Right lobe of liver (tissue), 6 donors: ENCODE measurements at regions not wholly inside any gene's neighbourhood (a gene's known extent, or its start where the extent isn't known, plus 50 kb on each side); places are given as distances from the start of the nearest gene placed in this dataset.

Experiments used
- ATAC-seq, 4 donors: fragments of 200-7000 bp; cut with Tn5 transposase; one replicate each; pipeline ENCODE4 v1.9.1; 2020; ENCODE audit warnings: mild to moderate bottlenecking in 4 of 4, moderate library complexity in 4 of 4
- DNase-seq, 3 donors: peaks; one replicate each; pipeline ENCODE4 v3.0.0-alpha.2; 2020
- H3K27ac ChIP-seq, 3 donors: fragments of 200-600 bp; one replicate each; pipeline ENCODE4 v1.8.0; 2022
- H3K27me3 ChIP-seq, 2 donors: fragments of 200-600 bp; one replicate each; pipeline ENCODE4 v1.8.0; 2022
- H3K36me3 ChIP-seq, 4 donors: fragments of 200-600 bp; sonication (generic) in 1 of 4; one replicate each; pipeline versions ENCODE4 v1.5.1 to v1.8.0; 2017 to 2022; ENCODE audit warnings: control low read depth in 1 of 4
- H3K4me1 ChIP-seq, 4 donors: fragments of 200-600 bp; sonication (generic) in 1 of 4; one replicate each; pipeline versions ENCODE4 v1.5.1 to v1.8.0; 2017 to 2022; ENCODE audit warnings: control low read depth in 1 of 4
- H3K4me3 ChIP-seq, 3 donors: fragments of 200-600 bp; one replicate each; pipeline ENCODE4 v1.8.0; 2022
- H3K9me3 ChIP-seq, 4 donors: fragments of 200-600 bp; sonication (generic) in 1 of 4; one replicate each; pipeline versions ENCODE4 v1.5.1 to v1.8.0; 2017 to 2022; ENCODE audit warnings: control low read depth in 1 of 4
- CTCF ChIP-seq, 4 donors: fragments of 200-600 bp in 3 of 4; fragments of 450-650 bp in 1 of 4; IDR thresholded peaks; one replicate each; pipeline versions ENCODE4 v1.5.1 to v1.8.0; 2016 to 2022; ENCODE audit warnings: antibody characterized with exemption in 4 of 4, mild to moderate bottlenecking in 2 of 4
- POLR2A ChIP-seq: fragments of 450-650 bp; IDR thresholded peaks from one replicate; pipeline ENCODE4 v1.6.1; 2017; ENCODE audit warnings: antibody characterized with exemption, mild to moderate bottlenecking
- WGBS: methylation state at CpG from one replicate; pipeline ENCODE4 v1.1.6; 2018; ENCODE audit warnings: low coverage, low lambda C conversion rate; ENCODE audit not compliant: insufficient coverage; ENCODE audit errors: missing lambda C conversion rate; 5-methylcytosine and 5-hydroxymethylcytosine counted together
- intact Hi-C, 2 donors: fragments of 100-400 bp; cut with DNase I; formaldehyde crosslinking; loops; one replicate each; pipeline versions ENCODE4 v1.11.2 to v1.14.1; 2022
- donor health status: DM: no; HTN: yes; CAD: no.
- donor health status: DM: no; HTN: no; CAD: no.
- donor health status: DM: no; HTN: no; CAD: no.
- donor health status: DM: no; HTN: yes; CAD: no.
- donor health status: DM: no; HTN: yes; CAD: no.

GRCh38 chr17:31692027-31692426, 167.0 kb downstream of the COPRS start:
- WGBS: 79% methylated on average over 7 of the region's 8 CpGs
- H3K27me3 ChIP-seq: no peaks in the 10 kb centered on the region
- H3K4me1 ChIP-seq: peaks cover 0 to 6% (median 0%) of the 10 kb centered on the region in 4 donors
- TF ChIP-seq POLR2A (no peak), CTCF (IDR thresholded peaks at IDR 0.05) (no peak)
- no peaks in the 10 kb centered on the region for H3K36me3 ChIP-seq
- DNase-seq (no peak), ATAC-seq (no peak)
- intact Hi-C loops: no loop called here
- H3K27ac ChIP-seq: no peak overlapping the region
- H3K4me3 ChIP-seq: no peak overlapping the region
- H3K9me3 ChIP-seq: no peaks in the 10 kb centered on the region

- TF ChIP-seq POLR2A (no peak), CTCF (IDR thresholded peaks at IDR 0.05) (no peak)
- no peak overlapping the region for H3K27ac ChIP-seq
- H3K9me3 ChIP-seq: no peaks in the 10 kb centered on the region
- ATAC-seq (no peak), DNase-seq (no peak)
- intact Hi-C loops: no loop called here
- no peaks in the 10 kb centered on the region for H3K27me3 ChIP-seq
- H3K36me3 ChIP-seq: no peaks in the 10 kb centered on the region
- H3K4me1 ChIP-seq: peaks cover 0 to 6% (median 0%) of the 10 kb centered on the region in 4 donors
- no peak overlapping the region for H3K4me3 ChIP-seq
- WGBS: 92% methylated on average over 5 of the region's 9 CpGs
These were observed 167.7 kb downstream of the COPRS start for GRCh38 chr17:31691251-31691905.

- 73% methylated on average over 3 of the region's 3 CpGs for WGBS
- intact Hi-C loops: no loop called here
- no peak for DNase-seq
These were observed 168.9 kb downstream of the COPRS start for GRCh38 chr17:31690151-31690551.

GRCh38 chr17:31688701-31689100, 170.3 kb downstream of the COPRS start:
- WGBS: 100% methylated on average over 1 of the region's 1 CpG
- no peak for DNase-seq

More at GRCh38 chr17:31690151-31690551, 168.9 kb downstream of the COPRS start:
- no peaks in the 10 kb centered on the region for H3K27me3 ChIP-seq
- no peaks in the 10 kb centered on the region for H3K36me3 ChIP-seq
- H3K4me3 ChIP-seq: no peak overlapping the region
- H3K27ac ChIP-seq: no peak overlapping the region
- ATAC-seq: no peak
- no peak for TF ChIP-seq POLR2A
- no peak for TF ChIP-seq CTCF (IDR thresholded peaks at IDR 0.05)
- H3K9me3 ChIP-seq: no peaks in the 10 kb centered on the region
- no peaks in the 10 kb centered on the region for H3K4me1 ChIP-seq

More at GRCh38 chr17:31688701-31689100, 170.3 kb downstream of the COPRS start:
- Histone ChIP-seq H3K4me1 (no peaks in the 10 kb centered on the region), H3K4me3 (no peak overlapping the region), H3K36me3 (no peaks in the 10 kb centered on the region), H3K27me3 (no peaks in the 10 kb centered on the region), H3K27ac (no peak overlapping the region), H3K9me3 (no peaks in the 10 kb centered on the region)
- TF ChIP-seq POLR2A (no peak), CTCF (IDR thresholded peaks at IDR 0.05) (no peak)
- no peak for ATAC-seq
- intact Hi-C loops: no loop called here
